ENCODE measurements at regions not wholly inside any gene's neighbourhood (a gene's known extent, or its start where the extent isn't known, plus 50 kb on each side); places are given as distances from the start of the nearest gene placed in this dataset.

DNA sequence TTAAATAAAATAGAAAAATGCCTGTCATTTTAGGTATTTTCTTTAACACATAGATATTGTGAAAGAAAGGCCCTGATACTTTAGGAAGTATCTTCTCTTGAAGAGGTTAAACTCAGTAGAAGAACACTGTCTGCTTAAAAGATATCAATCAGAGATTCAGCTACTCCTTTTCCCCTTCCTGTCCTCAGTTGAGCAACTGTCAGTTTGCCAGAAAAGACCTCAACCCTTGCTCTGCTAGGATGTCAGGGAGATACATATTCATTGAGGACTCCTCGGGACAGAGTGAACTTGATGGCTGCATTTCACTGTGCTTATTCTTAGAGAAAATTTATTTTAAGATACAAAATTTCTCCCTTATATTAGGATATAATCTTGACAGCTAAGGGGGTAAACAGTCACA is 173.6 kb upstream of the CACNA2D1 start:
- TF ChIP-seq, protein P1, sequence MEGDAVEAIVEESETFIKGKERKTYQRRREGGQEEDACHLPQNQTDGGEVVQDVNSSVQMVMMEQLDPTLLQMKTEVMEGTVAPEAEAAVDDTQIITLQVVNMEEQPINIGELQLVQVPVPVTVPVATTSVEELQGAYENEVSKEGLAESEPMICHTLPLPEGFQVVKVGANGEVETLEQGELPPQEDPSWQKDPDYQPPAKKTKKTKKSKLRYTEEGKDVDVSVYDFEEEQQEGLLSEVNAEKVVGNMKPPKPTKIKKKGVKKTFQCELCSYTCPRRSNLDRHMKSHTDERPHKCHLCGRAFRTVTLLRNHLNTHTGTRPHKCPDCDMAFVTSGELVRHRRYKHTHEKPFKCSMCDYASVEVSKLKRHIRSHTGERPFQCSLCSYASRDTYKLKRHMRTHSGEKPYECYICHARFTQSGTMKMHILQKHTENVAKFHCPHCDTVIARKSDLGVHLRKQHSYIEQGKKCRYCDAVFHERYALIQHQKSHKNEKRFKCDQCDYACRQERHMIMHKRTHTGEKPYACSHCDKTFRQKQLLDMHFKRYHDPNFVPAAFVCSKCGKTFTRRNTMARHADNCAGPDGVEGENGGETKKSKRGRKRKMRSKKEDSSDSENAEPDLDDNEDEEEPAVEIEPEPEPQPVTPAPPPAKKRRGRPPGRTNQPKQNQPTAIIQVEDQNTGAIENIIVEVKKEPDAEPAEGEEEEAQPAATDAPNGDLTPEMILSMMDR (conservative IDR thresholded peaks at IDR 0.05; ENCODE audit: low read depth, low read length): no peak
- TF ChIP-seq POLR2A (IDR thresholded peaks at IDR 0.05; ENCODE audit: low read depth, low read length) (no peak), RFX5 (IDR thresholded peaks at IDR 0.05; ENCODE audit: low read depth, low read length) (no peak), MAFK (IDR thresholded peaks at IDR 0.05; ENCODE audit: low read depth, low read length) (no peak), MAZ (IDR thresholded peaks at IDR 0.05; ENCODE audit: borderline replicate concordance, low read depth, low read length) (no peak), BHLHE40 (IDR thresholded peaks at IDR 0.05; ENCODE audit: low read depth, low read length) (no peak), CEBPB (IDR thresholded peaks at IDR 0.05; ENCODE audit: low read depth, low read length) (no peak), NFE2L2 (IDR thresholded peaks at IDR 0.05; ENCODE audit: low read depth, low read length) (no peak), RCOR1 (IDR thresholded peaks at IDR 0.05; ENCODE audit: insufficient replicate concordance, low read length) (no peak), RAD21 (IDR thresholded peaks at IDR 0.05; ENCODE audit: low read length) (no peak)
- TF ChIP-seq, protein P2, sequence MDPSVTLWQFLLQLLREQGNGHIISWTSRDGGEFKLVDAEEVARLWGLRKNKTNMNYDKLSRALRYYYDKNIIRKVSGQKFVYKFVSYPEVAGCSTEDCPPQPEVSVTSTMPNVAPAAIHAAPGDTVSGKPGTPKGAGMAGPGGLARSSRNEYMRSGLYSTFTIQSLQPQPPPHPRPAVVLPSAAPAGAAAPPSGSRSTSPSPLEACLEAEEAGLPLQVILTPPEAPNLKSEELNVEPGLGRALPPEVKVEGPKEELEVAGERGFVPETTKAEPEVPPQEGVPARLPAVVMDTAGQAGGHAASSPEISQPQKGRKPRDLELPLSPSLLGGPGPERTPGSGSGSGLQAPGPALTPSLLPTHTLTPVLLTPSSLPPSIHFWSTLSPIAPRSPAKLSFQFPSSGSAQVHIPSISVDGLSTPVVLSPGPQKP (IDR thresholded peaks at IDR 0.05; ENCODE audit: borderline replicate concordance, low read depth, low read length): no peak
- TF ChIP-seq, protein P3, sequence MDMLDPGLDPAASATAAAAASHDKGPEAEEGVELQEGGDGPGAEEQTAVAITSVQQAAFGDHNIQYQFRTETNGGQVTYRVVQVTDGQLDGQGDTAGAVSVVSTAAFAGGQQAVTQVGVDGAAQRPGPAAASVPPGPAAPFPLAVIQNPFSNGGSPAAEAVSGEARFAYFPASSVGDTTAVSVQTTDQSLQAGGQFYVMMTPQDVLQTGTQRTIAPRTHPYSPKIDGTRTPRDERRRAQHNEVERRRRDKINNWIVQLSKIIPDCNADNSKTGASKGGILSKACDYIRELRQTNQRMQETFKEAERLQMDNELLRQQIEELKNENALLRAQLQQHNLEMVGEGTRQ (IDR thresholded peaks at IDR 0.05; ENCODE audit: low read depth, low read length): no peak
